ENCODE measurements at regions not wholly inside any gene's neighbourhood (a gene's known extent, or its start where the extent isn't known, plus 50 kb on each side); places are given as distances from the start of the nearest gene placed in this dataset.

- Histone ChIP-seq H3K9me3 (ENCODE audit: low read depth, low read length) (no peaks in the 10 kb centered on the region), H3K27ac (no peak overlapping the region), H3K9ac (ENCODE audit: insufficient read length) (no peak overlapping the region), H3K4me3 (no peak overlapping the region), H3K36me3 (ENCODE audit: insufficient read depth, low read length) (no peaks in the 10 kb centered on the region)
- TF ChIP-seq EZH2 (IDR thresholded peaks at IDR 0.05) (no peak), FOXP2 (optimal IDR thresholded peaks at IDR 0.05; ENCODE audit: control extremely low read depth, extremely low read length, insufficient read depth) (no peak), POLR2AphosphoS5 (IDR thresholded peaks at IDR 0.05; ENCODE audit: borderline replicate concordance, low read depth, low read length) (no peak)
- no peak for DNase-seq (ENCODE audit: low read depth, low spot score)
Measured at GRCh38 chr4:120517966-120518365, 404.6 kb downstream of the PRDM5 start.

DNA sequence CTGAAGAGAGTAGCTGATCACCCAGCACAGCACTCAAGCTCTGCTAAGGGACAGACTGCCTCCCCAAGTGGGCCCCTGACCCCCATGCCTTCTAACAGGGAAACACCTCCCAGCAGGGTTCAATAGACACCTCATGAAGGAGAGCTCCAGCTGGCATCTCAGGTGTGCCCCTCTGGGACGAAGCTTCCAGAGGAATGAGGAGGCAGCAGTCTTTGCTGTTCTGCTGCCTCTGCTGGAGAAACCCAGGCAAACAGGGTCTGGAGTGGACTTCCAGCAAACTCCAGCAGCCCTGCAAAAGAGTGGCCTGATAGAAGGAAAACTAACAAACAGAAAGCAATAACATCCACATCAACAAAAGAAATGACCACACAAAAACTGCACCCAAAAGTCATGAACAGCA lies 412.8 kb downstream of the PRDM5 start:
- Histone ChIP-seq H3K27ac (no peak overlapping the region), H3K9me3 (ENCODE audit: low read depth, low read length) (no peaks in the 10 kb centered on the region), H3K36me3 (ENCODE audit: insufficient read depth, low read length) (no peaks in the 10 kb centered on the region), H3K9ac (ENCODE audit: insufficient read length) (no peak overlapping the region), H3K4me3 (no peak overlapping the region)
- DNase-seq (ENCODE audit: low read depth, low spot score): no peak
- TF ChIP-seq EZH2 (IDR thresholded peaks at IDR 0.05) (no peak), POLR2AphosphoS5 (IDR thresholded peaks at IDR 0.05; ENCODE audit: borderline replicate concordance, low read depth, low read length) (no peak)

GRCh38 chr4:120509222-120509621 lies 413.3 kb downstream of the PRDM5 start:
- H3K9me3 ChIP-seq (ENCODE audit: low read depth, low read length): no peaks in the 10 kb centered on the region
- H3K36me3 ChIP-seq (ENCODE audit: insufficient read depth, low read length): no peaks in the 10 kb centered on the region
- TF ChIP-seq EZH2 (IDR thresholded peaks at IDR 0.05): no peak
- TF ChIP-seq FOXP2 (optimal IDR thresholded peaks at IDR 0.05; ENCODE audit: control extremely low read depth, extremely low read length, insufficient read depth): no peak
- no peak for TF ChIP-seq POLR2AphosphoS5 (IDR thresholded peaks at IDR 0.05; ENCODE audit: borderline replicate concordance, low read depth, low read length)

GRCh38 chr4:120508036-120508435 lies 414.5 kb downstream of the PRDM5 start:
- Histone ChIP-seq H3K27ac (no peak overlapping the region), H3K4me3 (no peak overlapping the region), H3K9me3 (ENCODE audit: low read depth, low read length) (no peaks in the 10 kb centered on the region), H3K9ac (ENCODE audit: insufficient read length) (no peak overlapping the region), H3K36me3 (ENCODE audit: insufficient read depth, low read length) (no peaks in the 10 kb centered on the region)
- no peak for DNase-seq (ENCODE audit: low read depth, low spot score)
- TF ChIP-seq FOXP2 (optimal IDR thresholded peaks at IDR 0.05; ENCODE audit: control extremely low read depth, extremely low read length, insufficient read depth) (no peak), EZH2 (IDR thresholded peaks at IDR 0.05) (no peak), POLR2AphosphoS5 (IDR thresholded peaks at IDR 0.05; ENCODE audit: borderline replicate concordance, low read depth, low read length) (no peak)

More at GRCh38 chr4:120509222-120509621, 413.3 kb downstream of the PRDM5 start:
- no peak overlapping the region for H3K4me3 ChIP-seq
- no peak for DNase-seq (ENCODE audit: low read depth, low spot score)
- no peak overlapping the region for H3K27ac ChIP-seq
- no peak overlapping the region for H3K9ac ChIP-seq (ENCODE audit: insufficient read length)

DNA sequence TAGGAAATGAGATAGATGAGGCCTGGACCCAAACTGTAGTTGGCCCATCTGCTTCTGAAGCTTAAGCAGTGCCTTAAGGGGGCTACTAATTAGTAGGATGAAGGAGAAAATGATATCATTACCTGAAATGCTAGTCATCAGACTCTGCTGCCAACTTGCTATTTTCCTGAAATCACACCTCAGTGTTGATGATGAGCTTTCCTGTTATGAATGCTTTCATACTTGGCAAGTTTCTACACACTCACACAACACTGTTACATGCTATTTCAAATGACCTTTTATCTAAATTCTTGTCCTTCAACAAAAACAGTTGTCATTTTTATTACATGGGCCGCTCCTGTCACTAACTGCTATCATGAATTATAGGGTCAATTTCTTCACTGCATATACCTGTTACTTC lies 416.0 kb downstream of the PRDM5 start:
- Histone ChIP-seq H3K36me3 (ENCODE audit: insufficient read depth, low read length) (no peaks in the 10 kb centered on the region), H3K9ac (ENCODE audit: insufficient read length) (no peak overlapping the region), H3K4me3 (no peak overlapping the region), H3K27ac (no peak overlapping the region), H3K9me3 (ENCODE audit: low read depth, low read length) (no peaks in the 10 kb centered on the region)
- no peak for TF ChIP-seq FOXP2 (optimal IDR thresholded peaks at IDR 0.05; ENCODE audit: control extremely low read depth, extremely low read length, insufficient read depth)
- no peak for TF ChIP-seq EZH2 (IDR thresholded peaks at IDR 0.05)
- no peak for TF ChIP-seq POLR2AphosphoS5 (IDR thresholded peaks at IDR 0.05; ENCODE audit: borderline replicate concordance, low read depth, low read length)
- no peak for DNase-seq (ENCODE audit: low read depth, low spot score)

- no peak for DNase-seq (ENCODE audit: low read depth, low spot score)
- no peaks in the 10 kb centered on the region for H3K9me3 ChIP-seq (ENCODE audit: low read depth, low read length)
- TF ChIP-seq FOXP2 (optimal IDR thresholded peaks at IDR 0.05; ENCODE audit: control extremely low read depth, extremely low read length, insufficient read depth) (no peak), POLR2AphosphoS5 (IDR thresholded peaks at IDR 0.05; ENCODE audit: borderline replicate concordance, low read depth, low read length) (no peak), EZH2 (IDR thresholded peaks at IDR 0.05) (no peak)
- no peaks in the 10 kb centered on the region for H3K36me3 ChIP-seq (ENCODE audit: insufficient read depth, low read length)
- no peak overlapping the region for H3K4me3 ChIP-seq
- no peak overlapping the region for H3K27ac ChIP-seq
- no peak overlapping the region for H3K9ac ChIP-seq (ENCODE audit: insufficient read length)
Measured at GRCh38 chr4:120498678-120499077, 423.8 kb downstream of the PRDM5 start.

GRCh38 chr4:120491481-120491880 lies 424.8 kb upstream of the MAD2L1 start:
- no peak overlapping the region for H3K9ac ChIP-seq (ENCODE audit: insufficient read length)
- H3K36me3 ChIP-seq (ENCODE audit: insufficient read depth, low read length): no peaks in the 10 kb centered on the region
- TF ChIP-seq EZH2 (IDR thresholded peaks at IDR 0.05): no peak
- no peak for TF ChIP-seq FOXP2 (optimal IDR thresholded peaks at IDR 0.05; ENCODE audit: control extremely low read depth, extremely low read length, insufficient read depth)
- TF ChIP-seq POLR2AphosphoS5 (IDR thresholded peaks at IDR 0.05; ENCODE audit: borderline replicate concordance, low read depth, low read length): no peak
- H3K27ac ChIP-seq: no peak overlapping the region
- H3K9me3 ChIP-seq (ENCODE audit: low read depth, low read length): no peaks in the 10 kb centered on the region
- no peak for DNase-seq (ENCODE audit: low read depth, low spot score)
- no peak overlapping the region for H3K4me3 ChIP-seq

DNA sequence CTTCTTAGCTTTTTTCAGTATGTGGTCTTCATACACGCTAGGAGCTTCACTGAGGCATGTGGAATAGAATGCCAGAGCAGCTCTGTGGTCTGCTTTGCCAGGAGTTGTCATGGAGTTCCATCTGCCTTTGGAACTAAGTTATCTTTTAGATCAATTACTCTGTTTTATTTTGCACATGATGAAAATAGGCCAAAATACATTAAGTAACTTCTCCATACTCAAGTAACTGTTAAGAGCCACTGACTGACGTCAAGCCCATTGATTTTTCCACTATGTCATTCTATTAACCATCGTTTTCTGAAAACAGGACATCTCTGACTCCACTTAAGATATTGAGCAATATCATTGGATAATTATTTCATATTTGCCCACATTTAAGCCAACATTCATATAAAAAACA lies 415.1 kb upstream of the MAD2L1 start:
- Histone ChIP-seq H3K4me3 (no peak overlapping the region), H3K36me3 (ENCODE audit: insufficient read depth, low read length) (no peaks in the 10 kb centered on the region), H3K9ac (ENCODE audit: insufficient read length) (no peak overlapping the region), H3K9me3 (ENCODE audit: low read depth, low read length) (no peaks in the 10 kb centered on the region), H3K27ac (no peak overlapping the region)
- DNase-seq (ENCODE audit: low read depth, low spot score): no peak
- TF ChIP-seq EZH2 (IDR thresholded peaks at IDR 0.05) (no peak), FOXP2 (optimal IDR thresholded peaks at IDR 0.05; ENCODE audit: control extremely low read depth, extremely low read length, insufficient read depth) (no peak), POLR2AphosphoS5 (IDR thresholded peaks at IDR 0.05; ENCODE audit: borderline replicate concordance, low read depth, low read length) (no peak)

- no peaks in the 10 kb centered on the region for H3K36me3 ChIP-seq (ENCODE audit: insufficient read depth, low read length)
- no peak overlapping the region for H3K9ac ChIP-seq (ENCODE audit: insufficient read length)
- TF ChIP-seq POLR2AphosphoS5 (IDR thresholded peaks at IDR 0.05; ENCODE audit: borderline replicate concordance, low read depth, low read length) (no peak), EZH2 (IDR thresholded peaks at IDR 0.05) (no peak), FOXP2 (optimal IDR thresholded peaks at IDR 0.05; ENCODE audit: control extremely low read depth, extremely low read length, insufficient read depth) (no peak)
- no peaks in the 10 kb centered on the region for H3K9me3 ChIP-seq (ENCODE audit: low read depth, low read length)
- H3K27ac ChIP-seq: no peak overlapping the region
- H3K4me3 ChIP-seq: no peak overlapping the region
- DNase-seq (ENCODE audit: low read depth, low spot score): peak; percentile 5
Measured at GRCh38 chr4:120472447-120473131, 405.9 kb upstream of the MAD2L1 start.
